CD4-positive, alpha-beta T cell treated with Interleukin-2 at 100 ng/mL for 4 hours (primary cell): ENCODE measurements at regions not wholly inside any gene's neighbourhood (a gene's known extent, or its start where the extent isn't known, plus 50 kb on each side); places are given as distances from the start of the nearest gene placed in this dataset.
"Not testable (repeated sequence)": the region's sequence is repeated elsewhere in the genome, so short reads cannot be mapped to it uniquely, and the experiment has no call there.

Experiments
- DNase-seq: peaks from one replicate; pipeline ENCODE4 v3.0.0-alpha.2; 2020; ENCODE audit warnings: low spot score

DNA sequence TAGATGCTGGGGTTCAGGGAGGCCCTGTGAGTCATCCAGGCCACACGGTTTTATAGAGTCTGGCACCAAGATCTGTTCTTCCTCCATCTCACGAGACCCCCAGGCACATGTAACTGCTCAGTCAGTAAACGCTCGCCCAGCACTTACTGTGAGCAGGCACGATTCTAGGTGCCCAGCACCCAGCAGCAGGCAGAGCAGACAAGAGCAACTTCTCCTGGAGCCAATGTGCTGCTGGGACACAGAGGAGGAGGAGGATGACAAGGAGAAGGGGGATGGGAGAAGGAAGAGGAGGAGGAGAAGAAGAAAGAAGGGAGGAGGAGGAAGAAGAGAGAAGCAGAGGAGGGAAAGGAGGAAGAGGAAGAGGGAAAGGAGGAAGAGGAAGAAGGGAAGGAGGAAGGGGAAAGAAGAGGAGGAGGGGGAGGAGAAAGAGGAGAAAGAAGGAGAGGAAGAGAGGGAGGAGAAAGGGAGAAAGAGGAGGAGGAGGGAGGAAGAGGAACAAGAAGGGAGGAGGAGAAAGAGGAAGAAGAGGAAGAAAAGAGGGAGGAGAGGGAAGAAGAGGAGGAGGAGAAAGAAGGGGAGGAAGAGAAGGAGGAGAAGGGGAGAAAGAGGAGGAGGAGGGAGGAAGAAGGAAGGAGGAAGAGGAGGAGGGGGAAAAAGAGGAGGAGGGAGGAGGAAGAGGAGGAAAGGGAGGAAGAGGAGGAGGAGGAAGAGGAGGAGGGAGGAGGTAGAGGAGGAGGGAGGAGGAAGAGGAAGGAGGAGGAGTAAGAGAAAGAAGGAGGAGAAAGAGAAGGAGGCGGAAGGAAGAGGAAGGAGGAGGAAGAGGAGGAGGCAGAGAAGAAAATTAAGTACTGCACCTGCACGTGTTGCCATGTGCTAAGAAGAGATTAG, 77.6 kb upstream of the RTL6 start:
- DNase-seq, result no peak

DNA sequence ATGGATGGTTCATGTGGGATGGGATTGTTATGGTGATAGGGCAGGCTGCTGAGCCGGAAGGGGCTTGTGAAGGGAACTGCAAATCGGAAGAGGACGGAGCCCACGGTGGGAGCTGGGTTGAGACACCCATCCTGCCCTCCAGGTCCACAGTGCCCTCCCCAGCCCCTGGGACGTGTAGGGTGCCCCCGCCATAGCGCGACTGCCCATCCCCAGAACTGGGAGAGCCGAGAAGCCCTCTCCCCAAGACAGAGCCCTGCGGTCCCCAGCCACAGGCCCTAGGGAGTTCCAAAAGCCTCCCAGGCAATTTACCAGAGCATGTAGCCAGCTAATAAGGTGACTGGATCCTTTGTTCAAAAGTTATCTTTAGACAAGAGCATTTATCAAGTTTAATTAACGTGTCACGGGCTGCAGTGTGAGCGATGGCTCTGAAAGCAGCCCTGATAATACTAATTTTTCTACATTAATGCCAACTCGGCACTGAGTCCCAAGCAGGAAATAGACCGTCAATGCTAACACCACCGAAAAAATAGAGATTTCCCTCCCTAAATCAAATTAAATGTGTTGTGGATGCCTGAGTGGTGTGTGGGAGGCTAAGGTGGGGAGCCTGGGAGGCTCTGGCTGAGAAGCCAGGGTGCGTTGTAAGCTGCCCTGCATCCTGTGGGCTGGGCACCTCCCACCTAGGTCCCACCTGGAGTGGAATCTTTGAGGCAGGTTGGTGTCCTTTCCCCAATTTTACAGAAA, 76.8 kb upstream of the RTL6 start:
- no peak for DNase-seq

DNA sequence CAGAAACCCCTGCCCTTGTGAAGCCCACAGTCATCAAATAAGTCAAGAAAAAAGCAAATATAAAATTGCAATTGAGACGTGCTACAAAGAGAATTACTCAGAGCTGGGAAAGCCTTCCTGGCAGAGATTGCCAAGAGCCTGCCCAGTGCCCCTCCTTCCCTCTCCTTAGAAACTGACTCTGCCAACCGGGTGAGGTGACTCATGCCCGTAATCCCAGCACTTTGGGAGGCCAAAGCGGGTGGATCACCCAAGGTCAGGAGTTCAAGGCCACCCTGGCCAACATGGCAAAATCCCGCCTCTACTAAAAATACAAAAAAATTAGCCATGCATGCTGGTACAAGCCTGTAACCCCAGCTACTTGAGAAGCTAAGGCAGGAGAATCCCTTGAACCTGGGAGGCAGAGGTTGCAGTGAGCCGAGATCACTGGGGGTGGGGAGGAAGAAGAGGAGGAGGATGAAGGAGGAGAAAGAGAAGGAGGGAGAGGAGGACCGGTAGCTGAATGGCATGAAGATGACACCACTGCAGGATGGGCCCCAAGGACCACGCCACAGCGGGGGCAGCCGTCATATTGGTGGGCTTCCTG, 76.1 kb upstream of the RTL6 start:
- DNase-seq, result no peak

DNA sequence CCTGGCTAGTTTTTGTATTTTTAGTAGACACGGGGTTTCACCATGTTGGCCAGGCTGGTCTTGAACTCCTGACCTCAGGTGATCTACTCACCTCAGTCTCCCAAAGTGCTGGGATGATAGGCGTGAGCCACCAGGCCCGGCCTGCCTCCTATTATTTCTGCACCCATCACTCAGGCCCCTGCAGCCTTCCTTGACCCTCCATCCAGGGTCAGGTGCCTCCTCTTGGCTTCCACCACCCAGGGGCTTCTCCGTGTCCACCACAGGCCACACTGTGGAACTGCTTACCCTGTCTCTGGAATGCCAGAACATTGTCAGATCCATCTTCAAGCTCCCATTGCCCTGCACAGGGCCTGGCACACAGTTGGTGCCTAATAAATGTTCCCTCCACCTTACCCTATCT, 75.4 kb upstream of the RTL6 start:
- no peak for DNase-seq

DNA sequence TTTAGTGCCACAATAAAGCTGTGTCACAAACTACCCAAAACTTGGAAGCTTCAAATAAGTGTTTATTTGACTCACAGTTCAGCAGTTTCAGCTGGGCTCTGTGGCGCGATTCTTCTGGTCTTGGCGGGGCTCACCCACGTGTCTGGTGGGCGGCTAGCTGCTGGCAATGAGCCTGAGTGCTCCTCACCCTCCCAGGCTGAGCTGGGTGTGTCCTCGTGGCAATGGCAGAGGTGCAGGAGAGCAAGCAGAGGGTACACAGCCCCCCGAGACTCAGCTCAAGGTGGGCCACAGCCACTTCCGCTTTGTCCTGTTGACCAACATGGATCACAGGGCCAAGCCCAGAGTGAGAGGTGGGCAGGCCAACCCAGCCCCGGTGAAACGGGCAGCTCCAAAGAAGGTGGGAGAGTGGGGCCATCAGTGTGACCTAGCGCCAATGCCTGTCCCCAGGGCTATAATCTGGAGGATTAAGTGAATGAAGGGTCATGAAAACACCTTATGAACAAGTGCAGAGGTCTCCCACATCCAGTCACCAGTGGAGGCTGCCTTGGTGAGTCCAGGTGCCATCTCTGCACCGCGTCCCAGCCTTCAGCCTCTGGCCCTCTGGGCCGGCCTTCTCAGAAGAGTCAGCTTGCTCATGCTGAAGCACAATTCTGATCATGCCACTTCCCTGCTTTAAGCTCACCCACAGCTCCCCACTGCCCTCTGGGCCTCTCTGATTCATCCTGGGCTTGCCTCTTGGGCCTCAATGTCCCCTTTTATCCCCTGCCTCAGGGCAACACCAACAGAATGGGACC, 74.6 kb upstream of the RTL6 start:
- DNase-seq, result no peak

DNA sequence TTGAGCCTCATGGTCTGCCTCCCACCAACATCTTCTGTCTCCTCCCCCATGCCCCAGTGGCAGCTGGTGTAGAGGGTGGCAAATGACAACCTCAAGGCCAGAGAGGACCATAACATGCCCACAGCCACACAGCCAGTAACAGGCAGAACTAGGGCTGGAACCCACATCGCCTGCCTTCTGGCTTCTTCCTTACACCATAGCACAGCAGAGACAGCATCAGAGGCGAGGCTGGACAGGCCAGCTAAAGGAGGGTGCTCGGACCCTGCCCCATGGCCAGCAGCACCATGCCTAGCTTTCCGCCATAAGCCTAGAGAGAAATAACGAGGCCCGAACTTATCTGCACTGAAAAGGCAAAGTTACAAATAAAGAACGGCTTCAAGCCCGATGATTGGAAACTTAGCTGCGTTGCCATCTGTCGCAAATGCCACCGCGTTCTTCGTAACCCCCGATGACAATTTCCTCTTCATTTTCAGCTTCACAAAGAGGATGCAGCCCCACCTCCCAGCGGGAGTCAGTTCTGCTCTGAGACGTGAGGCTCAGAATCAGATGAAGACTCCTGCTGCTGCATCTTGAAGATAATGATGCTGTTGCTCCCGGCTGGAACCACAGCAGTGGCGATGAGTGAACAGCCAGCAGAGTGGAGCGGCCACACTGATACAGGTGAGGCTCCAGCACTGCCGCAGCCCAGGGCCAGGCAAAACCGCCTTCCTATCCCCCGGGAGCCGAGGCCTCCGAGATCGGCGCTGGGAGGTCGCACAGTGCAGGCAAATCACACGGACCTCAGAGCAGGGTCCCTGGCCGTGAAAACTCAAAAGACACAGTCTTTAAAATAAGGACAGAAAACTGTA, 73.8 kb upstream of the RTL6 start:
- DNase-seq, result no peak

DNA sequence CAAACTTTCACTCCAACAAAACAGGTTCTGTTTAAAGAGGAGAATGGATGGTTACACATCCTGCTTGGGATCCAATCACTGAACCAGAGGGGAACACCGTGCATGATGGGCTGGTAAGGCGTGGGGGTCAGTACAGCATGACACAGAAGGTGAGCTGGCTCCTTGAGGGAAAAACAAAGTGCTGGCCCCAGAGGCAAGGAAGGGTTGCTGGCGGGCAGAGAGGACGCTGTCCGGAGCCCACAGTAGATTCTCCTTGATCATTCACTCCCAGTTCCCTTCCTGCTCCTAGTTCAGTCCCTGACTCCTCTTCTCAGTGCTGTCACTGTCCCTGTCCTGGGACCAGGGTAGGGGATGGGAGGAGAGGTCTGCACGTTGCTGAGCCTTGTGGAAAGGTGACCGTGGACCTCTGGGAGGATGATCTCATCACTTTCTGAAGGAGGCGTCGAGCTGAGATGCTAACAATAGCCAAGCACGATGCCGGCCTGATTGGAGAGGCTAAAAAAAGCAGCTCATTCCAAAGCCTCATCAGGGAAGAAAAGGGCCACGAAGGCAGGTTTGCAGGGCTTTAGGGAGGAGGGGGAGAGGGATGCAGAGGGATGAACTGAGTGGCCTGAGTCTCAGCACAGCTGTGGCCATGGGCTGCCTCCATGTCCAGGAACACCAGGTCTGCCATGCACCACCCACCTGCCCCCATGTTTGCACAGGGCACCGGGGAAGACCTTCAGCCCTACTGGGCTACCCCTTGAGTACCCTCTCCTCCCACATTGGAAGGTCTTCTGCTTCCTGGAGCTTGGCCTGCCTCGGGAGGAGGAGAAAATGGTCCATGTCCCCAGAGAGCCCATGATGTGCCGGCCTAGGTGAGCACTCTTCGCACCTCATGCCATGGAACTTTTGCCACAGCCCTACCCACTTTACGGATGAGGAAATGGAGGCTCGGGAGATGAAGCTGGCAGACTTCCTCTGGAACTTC, 72.7 kb upstream of the RTL6 start:
- DNase-seq, result no peak

DNA sequence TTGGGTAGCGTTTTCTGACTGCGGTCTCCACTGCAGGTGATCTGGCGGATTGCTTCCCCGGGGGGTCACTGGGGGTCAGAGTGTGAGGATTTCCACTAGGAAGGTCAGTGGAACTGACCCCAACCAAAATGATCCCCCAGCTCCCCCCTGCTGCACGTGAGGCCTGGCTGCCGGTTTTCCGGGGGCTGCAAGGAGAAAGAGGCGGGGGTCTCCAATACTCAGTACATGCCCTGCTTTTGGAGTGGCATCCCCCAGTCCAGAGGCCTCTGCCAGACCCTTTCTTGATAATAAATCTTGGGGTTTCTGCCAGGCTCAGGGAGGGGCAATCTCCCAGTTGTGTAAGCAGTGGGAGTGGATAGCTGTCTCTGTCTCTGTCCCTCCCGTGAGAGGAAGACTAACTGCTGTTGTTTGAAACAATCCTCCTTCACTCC, 71.5 kb upstream of the RTL6 start:
- DNase-seq, result no peak

DNA sequence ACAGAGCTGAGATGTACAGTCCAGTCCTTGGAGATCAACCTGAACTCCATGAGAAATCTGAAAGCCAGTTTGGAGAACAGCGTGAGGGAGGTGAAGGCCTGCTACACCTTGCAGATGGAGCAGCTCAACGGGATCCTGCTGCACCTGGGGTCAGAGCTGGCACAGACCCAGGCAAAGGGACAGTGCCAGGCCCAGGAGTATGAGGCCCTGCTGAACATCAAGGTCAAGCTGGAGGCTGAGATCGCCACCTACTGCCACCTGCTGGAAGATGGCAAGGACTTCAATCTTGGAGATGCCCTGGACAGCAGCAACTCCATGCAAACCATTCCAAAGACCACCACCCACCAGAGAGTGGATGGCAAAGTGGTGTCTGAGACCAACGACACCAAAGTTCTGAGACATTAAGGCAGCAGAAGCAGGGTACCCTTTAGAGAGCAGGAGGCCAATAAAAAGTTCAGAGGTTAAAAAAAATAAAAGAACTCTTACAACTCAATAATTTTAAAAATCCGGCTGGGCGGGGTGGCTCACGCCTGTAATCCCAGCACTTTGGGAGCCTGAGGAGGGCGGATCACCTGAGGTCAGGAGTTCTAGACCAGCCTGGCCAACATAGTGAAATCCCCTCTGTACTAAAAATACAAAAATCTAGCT, 69.9 kb upstream of the RTL6 start:
- peak; percentile 53 for DNase-seq

DNA sequence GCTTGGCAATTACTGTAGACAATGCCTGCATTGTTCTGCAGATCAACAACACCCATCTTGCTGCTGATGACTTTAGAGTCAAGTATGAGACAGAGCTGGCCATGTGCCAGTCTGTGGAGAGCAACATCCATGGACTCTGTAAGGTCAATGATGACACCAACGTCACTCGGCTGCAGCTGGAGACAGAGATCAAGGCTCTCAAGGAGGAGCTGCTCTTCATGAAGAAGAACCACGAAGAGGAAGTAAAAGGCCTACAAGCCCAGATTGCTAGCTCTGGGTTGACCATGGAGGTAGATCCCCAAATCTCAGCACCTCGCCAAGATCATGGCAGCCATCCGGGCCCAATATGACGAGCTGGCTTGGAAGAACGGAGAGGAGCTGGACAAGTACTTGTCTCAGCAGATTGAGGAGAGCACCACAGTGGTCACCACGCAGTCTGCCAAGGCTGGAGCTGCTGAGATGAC, 69.4 kb upstream of the RTL6 start:
- DNase-seq, result not testable (repeated sequence)

DNA sequence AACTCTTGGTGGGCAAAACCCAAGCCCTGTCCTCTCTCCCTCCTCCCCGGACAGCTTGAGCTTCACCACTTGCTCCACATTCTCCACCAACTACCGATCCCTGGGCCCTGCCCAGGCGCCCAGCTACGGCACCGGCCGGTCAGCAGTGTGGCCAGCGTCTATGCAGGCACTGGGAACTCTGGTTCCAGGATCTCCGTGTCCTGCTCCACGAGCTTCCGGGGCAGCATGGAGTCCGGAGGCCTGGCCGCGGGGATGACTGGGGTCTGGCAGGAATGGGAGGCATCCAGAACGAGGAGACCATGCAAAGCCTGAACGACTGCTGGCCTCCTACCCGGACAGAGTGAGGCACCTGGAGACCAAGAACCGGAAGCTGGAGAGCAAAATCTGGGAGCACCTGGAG, 68.9 kb upstream of the RTL6 start:
- no peak for DNase-seq

DNA sequence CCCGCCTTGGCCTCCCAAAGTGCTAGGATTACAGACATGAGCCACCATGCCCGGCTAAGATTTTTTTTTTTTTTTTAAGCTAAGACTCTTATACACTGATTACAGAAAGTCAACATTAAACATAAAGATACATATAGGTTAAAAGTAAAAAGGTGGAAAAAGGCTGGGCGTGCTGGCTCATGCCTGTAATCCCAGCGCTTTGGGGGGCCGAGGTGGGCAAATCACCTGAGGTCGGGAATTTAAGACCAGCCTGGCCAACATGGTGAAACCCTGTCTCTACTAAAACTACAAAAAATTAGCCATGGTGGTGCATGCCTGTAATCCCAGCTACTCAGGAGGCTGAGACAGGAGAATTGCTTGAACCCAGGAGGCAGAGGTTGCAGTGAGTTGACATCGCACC, 64.6 kb upstream of the RTL6 start:
- not testable (repeated sequence) for DNase-seq

DNA sequence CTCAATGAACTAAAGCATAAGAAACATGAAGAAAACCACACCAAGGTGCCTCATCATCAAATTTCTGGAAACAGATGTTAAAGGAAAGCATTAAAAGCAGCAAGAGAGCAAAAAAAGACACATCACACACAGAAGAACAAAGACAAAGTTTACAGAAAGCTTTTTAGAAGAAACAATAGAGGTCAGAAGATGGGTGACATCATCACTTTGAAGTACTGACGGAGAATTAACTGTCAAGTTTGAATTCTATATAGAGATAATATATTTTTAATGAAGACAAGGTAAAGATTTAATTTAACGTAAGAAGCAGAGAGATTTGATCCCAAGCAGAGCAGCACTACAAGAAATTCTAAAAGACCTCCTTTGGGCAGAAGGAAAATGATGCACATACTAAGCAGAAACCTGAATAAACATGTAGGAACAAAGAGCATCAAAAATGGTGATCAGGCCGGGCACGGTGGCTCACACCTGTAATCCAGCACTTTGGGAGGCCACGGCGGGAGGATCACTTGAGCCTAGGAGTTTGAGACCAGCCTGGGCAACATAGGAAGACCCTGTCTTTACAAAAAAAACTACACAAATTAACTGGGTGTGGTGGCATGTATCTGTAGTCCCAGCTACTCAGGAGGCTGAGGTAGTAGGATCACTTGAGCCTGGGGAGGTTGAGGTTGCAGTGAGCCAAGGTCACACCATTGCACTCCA, 63.3 kb upstream of the RTL6 start:
- DNase-seq, result no peak

DNA sequence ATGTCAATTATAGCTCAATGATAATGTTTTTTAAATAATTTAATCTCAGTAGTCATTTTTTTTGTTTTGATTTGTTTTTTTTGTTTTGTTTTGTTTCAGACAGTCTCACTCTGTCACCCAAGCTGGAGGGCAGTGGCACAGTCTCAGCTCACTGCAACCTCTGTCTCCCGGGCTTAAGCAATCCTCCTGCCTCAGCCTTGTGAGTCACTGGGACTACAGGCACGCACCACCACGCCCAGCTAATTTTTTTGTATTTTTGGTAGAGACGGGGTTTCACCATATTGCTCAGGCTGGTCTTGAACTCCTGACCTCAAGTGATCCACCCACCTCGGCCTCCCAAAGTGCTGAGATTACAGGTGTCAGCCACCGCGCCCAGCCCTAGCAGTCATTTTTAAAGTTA, 60.6 kb upstream of the RTL6 start:
- DNase-seq, result not testable (repeated sequence)

DNA sequence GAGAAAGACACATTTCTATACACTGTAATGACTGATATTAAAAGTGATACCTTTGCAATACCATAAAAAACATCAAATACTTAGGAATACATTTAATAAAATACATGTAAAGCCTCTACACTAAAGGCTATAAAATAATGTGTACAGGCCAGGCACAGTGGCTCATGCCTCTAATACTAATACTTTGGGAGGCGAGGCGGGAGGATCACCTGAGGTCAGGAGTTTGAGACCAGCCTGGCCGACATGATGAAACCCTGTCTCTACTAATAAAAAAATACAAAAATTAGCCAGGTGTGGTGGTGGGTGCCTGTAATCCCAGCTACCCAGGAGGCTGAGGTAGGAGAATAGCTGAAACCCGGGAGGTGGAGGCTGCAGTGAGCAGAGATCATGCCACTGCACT, 59.8 kb upstream of the RTL6 start:
- not testable (repeated sequence) for DNase-seq

DNA sequence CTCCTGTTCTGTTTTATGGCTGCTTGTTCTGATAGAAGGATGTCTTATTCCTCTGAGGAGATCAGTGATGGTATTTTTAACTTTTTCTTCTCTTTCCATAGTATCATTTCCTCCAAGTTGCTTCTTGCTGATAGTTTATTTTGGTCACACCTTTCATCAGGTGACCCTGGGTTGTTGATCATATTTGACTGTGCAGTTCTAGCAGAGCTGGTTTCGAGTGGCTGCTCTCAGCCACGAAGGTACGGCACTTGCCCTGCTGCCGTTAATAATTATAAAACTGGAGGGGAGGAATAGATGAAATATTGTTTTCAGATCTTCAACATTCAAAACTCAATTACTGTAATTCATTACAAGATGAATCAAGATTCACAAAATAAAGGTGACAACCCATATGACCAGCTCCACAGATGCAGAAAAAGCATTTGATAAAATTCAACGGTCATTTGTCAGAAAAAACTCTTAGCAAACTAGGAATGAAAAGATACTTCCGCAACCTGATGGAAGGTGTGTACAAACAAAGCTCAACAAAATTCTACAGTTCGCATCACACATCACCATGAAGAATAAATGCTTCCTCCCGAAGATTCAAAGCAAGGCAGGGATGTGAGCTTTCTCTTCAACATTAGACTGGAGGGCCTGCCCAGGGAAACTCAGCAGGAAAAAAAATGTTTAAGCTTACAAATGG, 59.2 kb upstream of the RTL6 start:
- DNase-seq, result no peak

DNA sequence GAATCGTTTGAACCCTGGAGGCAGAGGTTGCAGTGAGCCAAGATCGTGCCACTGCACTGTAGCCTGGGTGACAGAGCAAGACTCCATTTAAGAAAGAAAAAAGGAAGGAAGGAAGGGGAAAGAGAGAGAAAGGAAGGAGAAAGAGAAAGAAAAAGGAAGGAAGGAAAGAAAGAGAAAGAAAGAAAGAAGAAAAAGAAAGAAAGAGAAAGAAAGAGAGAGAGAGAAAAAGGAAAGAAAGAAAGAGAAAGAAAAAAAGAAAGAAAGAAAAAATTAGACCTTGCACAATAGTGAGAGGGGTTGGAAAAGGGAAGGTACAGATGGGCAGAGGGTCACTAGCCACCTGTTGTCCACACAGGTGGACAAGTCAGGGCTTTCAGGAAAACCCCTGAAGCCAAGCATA, 57.6 kb upstream of the RTL6 start:
- no peak for DNase-seq

DNA sequence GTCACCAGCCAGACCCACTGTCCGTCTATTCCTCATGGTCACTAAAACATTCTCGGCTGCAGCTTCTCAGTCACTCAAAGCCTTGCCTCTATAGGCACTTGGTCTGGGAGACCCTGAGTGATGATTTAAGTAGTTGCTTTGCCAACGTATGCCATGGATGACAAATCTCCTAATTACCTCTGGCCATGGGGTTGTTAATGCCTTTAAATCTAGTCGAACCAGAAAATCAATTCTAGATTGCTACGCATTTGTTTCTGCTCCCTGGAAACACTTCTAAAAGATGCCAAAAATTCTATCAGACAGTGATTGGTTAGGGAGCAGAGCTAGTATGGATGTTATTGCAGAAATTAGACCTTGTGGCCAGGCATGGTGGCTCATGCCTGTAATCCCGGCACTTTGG, 57.0 kb upstream of the RTL6 start:
- no peak for DNase-seq
